Thoracic aorta (tissue), 2 donors: ENCODE measurements at regions not wholly inside any gene's neighbourhood (a gene's known extent, or its start where the extent isn't known, plus 50 kb on each side); places are given as distances from the start of the nearest gene placed in this dataset.

Experiments used
- ATAC-seq: fragments of 150-250 bp; one replicate; pipeline ENCODE4 v1.8.0; 2017; ENCODE audit warnings: low read depth; ENCODE audit not compliant: insufficient number of reproducible peaks, low FRiP score
- DNase-seq: peaks from one replicate; pipeline ENCODE4 v3.0.0-alpha.2; 2020; ENCODE audit warnings: low spot score
- H3K27ac ChIP-seq, 2 donors: fragments of 200-600 bp; sonication (generic); 1 replicate in 1 of 2; 2 replicates in 1 of 2; pipeline ENCODE4 v1.5.1; 2016; ENCODE audit warnings: mild to moderate bottlenecking in 2 of 2, moderate library complexity in 2 of 2
- H3K27me3 ChIP-seq: fragments of 200-600 bp; sonication (generic); replicated peaks from 2 replicates; pipeline ENCODE4 v1.6.0; 2016; ENCODE audit warnings: mild to moderate bottlenecking; ENCODE audit not compliant: insufficient read depth
- H3K36me3 ChIP-seq: fragments of 200-600 bp; sonication (generic); one replicate; pipeline ENCODE4 v1.5.1; 2016
- H3K4me1 ChIP-seq, 2 donors: fragments of 200-600 bp; sonication (generic); 1 replicate in 1 of 2; 2 replicates in 1 of 2; pipeline versions ENCODE4 v1.5.1 to v1.6.0; 2016; ENCODE audit warnings: low read depth in 2 of 2, mild to moderate bottlenecking in 1 of 2; ENCODE audit not compliant: control insufficient read depth in 1 of 2
- H3K4me3 ChIP-seq: fragments of 200-600 bp; sonication (generic); 2 replicates; pipeline ENCODE4 v1.5.1; 2016; ENCODE audit warnings: mild to moderate bottlenecking
- H3K9me3 ChIP-seq: fragments of 200-600 bp; sonication (generic); 2 replicates; pipeline ENCODE4 v1.5.1; 2016
- CTCF ChIP-seq: fragments of 200-600 bp; sonication (generic); IDR thresholded peaks from one replicate; pipeline ENCODE4 v1.5.1; 2019; ENCODE audit warnings: antibody characterized with exemption

GRCh38 chr6:10205892-10206291, 209.0 kb downstream of the TFAP2A start:
- no peaks in the 10 kb centered on the region for H3K36me3 ChIP-seq
- DNase-seq (no peak), ATAC-seq (no peak)
- no peaks in the 10 kb centered on the region for H3K27me3 ChIP-seq
- no peak overlapping the region for H3K4me3 ChIP-seq
- no peaks in the 10 kb centered on the region for H3K9me3 ChIP-seq
- peaks cover 4 to 13% of the 10 kb centered on the region in 2 donors for H3K4me1 ChIP-seq
- H3K27ac ChIP-seq = no peak overlapping the region
- TF ChIP-seq CTCF = no peak

- TF ChIP-seq CTCF = no peak
- H3K9me3 ChIP-seq = no peaks in the 10 kb centered on the region
- H3K27me3 ChIP-seq = no peaks in the 10 kb centered on the region
- H3K27ac ChIP-seq = no peak overlapping the region
- no peaks in the 10 kb centered on the region for H3K36me3 ChIP-seq
- DNase-seq (no peak), ATAC-seq (no peak)
- peaks cover under 1 to 8% of the 10 kb centered on the region in 2 donors for H3K4me1 ChIP-seq
- no peak overlapping the region for H3K4me3 ChIP-seq
Observed at GRCh38 chr6:10205120-10205519, 209.8 kb downstream of the TFAP2A start.

GRCh38 chr6:10203651-10204050, 211.2 kb downstream of the TFAP2A start:
- TF ChIP-seq CTCF = no peak
- H3K4me3 ChIP-seq = no peak overlapping the region
- H3K36me3 ChIP-seq = no peaks in the 10 kb centered on the region
- no peak overlapping the region for H3K27ac ChIP-seq
- no peaks in the 10 kb centered on the region for H3K9me3 ChIP-seq
- ATAC-seq = no peak
- H3K4me1 ChIP-seq = peaks cover 0 to 5% of the 10 kb centered on the region in 2 donors
- DNase-seq = no peak
- no peaks in the 10 kb centered on the region for H3K27me3 ChIP-seq

- no peak overlapping the region for H3K4me3 ChIP-seq
- TF ChIP-seq CTCF = no peak
- ATAC-seq (no peak), DNase-seq (no peak)
- no peaks in the 10 kb centered on the region for H3K36me3 ChIP-seq
- H3K27me3 ChIP-seq = no peaks in the 10 kb centered on the region
- no peak overlapping the region for H3K27ac ChIP-seq
- peaks cover 0 to 5% of the 10 kb centered on the region in 2 donors for H3K4me1 ChIP-seq
- H3K9me3 ChIP-seq = no peaks in the 10 kb centered on the region
Observed at GRCh38 chr6:10202581-10202980, 212.3 kb downstream of the TFAP2A start.

- ATAC-seq (no peak), DNase-seq (no peak)
- H3K4me1 ChIP-seq = peaks cover 0 to 5% of the 10 kb centered on the region in 2 donors
- no peaks in the 10 kb centered on the region for H3K36me3 ChIP-seq
- no peaks in the 10 kb centered on the region for H3K9me3 ChIP-seq
- TF ChIP-seq CTCF = no peak
- no peaks in the 10 kb centered on the region for H3K27me3 ChIP-seq
- no peak overlapping the region for H3K4me3 ChIP-seq
- H3K27ac ChIP-seq = no peak overlapping the region
Observed at GRCh38 chr6:10201606-10202510, 213.0 kb downstream of the TFAP2A start.
